MG63 (cell line): ENCODE measurements at regions not wholly inside any gene's neighbourhood (a gene's known extent, or its start where the extent isn't known, plus 50 kb on each side); places are given as distances from the start of the nearest gene placed in this dataset.

Experiments
- DNase-seq: peaks from one replicate; pipeline ENCODE4 v3.0.0-alpha.2; 2020
- H3K27me3 ChIP-seq: fragments of 250-450 bp; sonication (Bioruptor Pico); 2 replicates; pipeline ENCODE4 v1.5.1; 2020; ENCODE audit warnings: mild to moderate bottlenecking, moderate library complexity
- H3K36me3 ChIP-seq: fragments of 250-450 bp; sonication (Bioruptor Pico); 2 replicates; pipeline ENCODE4 v1.5.1; 2020; ENCODE audit warnings: mild to moderate bottlenecking, moderate library complexity
- H3K4me3 ChIP-seq: fragments of 250-450 bp; sonication (Bioruptor Pico); 2 replicates; pipeline ENCODE4 v1.5.1; 2020; ENCODE audit warnings: mild to moderate bottlenecking, moderate library complexity
- H3K9me3 ChIP-seq: fragments of 250-450 bp; sonication (Bioruptor Pico); 2 replicates; pipeline ENCODE4 v1.5.1; 2020; ENCODE audit warnings: mild to moderate bottlenecking, moderate library complexity

DNA sequence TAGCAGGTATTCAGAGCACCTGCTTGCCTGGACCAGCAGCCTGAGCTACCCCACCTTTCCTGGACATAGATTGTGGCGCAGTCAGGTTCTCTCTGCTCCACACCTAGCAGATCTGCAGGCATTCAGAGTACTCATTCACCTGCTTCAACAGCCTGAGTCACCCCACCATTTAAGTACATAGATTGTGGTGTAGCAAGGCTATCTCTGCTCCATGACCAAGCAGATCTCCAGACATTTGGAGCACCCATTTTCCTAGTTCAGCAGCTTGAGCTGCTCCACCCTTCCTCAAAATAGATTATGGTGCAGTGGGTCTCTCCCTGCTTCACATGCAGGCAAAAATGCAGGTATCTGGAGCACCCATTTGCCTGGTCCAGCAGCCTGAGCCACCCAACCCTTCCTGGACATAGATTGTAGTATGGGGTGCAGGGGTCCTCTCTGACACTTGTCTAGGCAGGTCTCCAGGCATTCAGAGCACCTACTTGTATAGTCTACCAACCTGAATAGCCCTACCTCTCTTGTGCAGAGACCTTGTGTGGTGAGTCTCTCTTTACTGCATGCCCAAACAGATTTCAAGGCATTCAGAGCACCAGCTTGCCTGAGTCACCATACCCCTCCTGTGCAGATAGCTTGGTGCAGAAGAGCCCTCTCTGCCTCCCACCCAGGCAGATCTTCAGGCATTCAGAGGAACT lies 466.0 kb upstream of the THBS1 start:
- H3K4me3 ChIP-seq, result no peak overlapping the region
- DNase-seq, result no peak
- H3K9me3 ChIP-seq, result peaks cover 20% of the 10 kb centered on the region
- no peaks in the 10 kb centered on the region for H3K36me3 ChIP-seq
- no peaks in the 10 kb centered on the region for H3K27me3 ChIP-seq

DNA sequence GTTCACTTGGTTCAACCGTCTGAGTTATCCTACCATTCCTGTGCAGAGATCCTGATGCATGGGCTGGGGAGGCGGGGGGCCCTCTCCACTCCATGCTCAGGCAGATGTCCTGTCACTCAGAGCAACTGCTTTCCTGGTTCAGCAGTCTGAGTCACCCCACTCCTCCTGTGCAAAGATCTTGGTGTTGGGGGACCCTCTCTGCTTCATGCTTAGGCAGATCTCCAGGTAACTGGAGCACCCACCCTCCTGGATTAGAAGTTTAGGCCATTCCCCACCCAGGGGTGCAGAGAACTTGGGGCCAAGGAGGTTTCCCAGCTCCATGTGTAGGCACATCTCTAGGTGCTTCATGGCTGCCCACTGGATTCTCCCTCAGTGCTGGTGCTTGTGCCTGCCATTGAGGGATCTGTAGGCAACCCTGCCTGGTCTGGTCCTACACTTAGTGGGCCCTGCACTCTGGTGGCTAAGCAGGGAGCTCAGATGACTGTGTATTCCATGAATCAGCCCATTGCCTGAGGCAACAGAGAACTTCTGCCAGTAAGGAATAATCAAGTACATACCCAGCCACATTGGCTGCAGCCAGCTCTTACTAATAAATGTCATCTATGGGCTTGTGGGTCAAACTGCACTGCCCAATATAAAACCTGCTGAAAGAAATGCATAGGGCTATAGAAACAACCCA lies 465.4 kb upstream of the THBS1 start:
- no peak for DNase-seq
- Histone ChIP-seq H3K9me3 (peaks cover 22% of the 10 kb centered on the region), H3K4me3 (no peak overlapping the region), H3K36me3 (no peaks in the 10 kb centered on the region), H3K27me3 (no peaks in the 10 kb centered on the region)

DNA sequence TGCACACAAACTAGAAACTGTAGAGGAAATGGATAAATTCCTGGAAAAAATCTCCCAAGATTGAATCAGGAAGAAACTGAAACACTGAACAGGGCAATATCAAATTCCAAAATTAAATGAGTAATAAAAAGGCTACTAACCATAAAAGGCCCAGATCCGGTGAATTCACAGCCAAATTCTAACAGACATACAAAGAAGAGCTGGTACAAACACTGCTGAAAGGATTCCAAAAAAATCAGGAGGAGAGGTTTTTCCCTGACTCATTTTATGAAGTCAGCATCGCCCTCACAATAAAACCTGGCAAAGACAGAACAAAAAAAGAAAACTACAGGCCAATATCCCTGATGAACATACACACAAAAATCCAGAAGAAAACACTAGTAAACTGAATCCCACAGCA lies 462.4 kb upstream of the THBS1 start:
- Histone ChIP-seq H3K9me3 (peaks cover 24% of the 10 kb centered on the region), H3K4me3 (no peak overlapping the region), H3K27me3 (no peaks in the 10 kb centered on the region), H3K36me3 (no peaks in the 10 kb centered on the region)
- peak; percentile 48 for DNase-seq

DNA sequence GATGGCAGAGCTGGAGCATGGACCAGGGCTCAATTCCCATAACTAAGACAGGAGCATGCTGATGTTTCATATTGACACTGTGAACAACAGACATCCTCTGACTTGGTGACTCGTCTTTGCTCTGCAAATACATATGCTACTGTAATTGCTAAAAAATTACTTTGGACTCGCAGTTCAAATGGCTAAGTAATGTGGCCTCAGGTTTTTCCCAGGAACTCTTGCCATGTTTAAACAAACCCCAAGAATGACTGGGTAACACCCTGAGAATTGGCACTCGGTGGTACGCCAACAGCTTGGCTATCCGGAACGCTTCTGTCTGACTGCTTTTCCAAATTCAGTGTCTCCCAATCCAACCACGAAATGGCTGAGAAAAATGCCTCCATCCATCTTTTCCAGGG lies 456.7 kb upstream of the THBS1 start:
- Histone ChIP-seq H3K4me3 (no peak overlapping the region), H3K27me3 (no peaks in the 10 kb centered on the region), H3K9me3 (peaks cover 4% of the 10 kb centered on the region; the same call in 1 of the 2 replicates), H3K36me3 (no peaks in the 10 kb centered on the region)
- DNase-seq, result peak; percentile 63

DNA sequence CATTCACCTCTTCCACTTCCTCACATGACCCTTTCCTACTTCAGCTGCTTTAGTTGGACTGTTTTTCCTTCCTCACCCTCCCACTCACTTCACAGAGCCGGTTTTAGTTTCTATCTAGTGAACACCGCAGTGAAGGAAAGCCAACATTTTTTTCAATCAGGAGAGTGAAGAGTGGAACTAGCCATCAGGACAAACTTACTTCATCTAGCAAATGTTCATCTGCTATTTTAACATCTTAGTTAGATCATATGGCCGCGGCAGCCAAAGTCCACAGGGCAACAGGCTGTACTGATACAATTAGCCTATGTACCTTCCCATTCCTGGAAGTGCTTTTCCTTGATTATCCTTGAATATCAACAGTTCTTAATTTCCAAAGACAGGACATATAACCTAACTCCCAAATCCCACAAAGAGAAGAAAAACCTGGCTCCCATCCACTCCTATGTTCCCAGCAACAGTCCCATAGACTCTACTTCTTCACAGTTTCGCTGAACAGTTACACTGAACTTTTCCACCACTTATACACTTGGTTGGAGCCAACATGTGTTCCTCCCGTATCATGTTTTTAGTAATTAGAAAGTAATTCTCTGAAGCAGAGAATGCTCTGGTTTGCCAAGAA lies 456.2 kb upstream of the THBS1 start:
- no peaks in the 10 kb centered on the region for H3K27me3 ChIP-seq
- no peaks in the 10 kb centered on the region for H3K36me3 ChIP-seq
- H3K9me3 ChIP-seq, result peaks cover 4% of the 10 kb centered on the region; the same call in 1 of the 2 replicates
- H3K4me3 ChIP-seq, result no peak overlapping the region
- DNase-seq, result no peak

DNA sequence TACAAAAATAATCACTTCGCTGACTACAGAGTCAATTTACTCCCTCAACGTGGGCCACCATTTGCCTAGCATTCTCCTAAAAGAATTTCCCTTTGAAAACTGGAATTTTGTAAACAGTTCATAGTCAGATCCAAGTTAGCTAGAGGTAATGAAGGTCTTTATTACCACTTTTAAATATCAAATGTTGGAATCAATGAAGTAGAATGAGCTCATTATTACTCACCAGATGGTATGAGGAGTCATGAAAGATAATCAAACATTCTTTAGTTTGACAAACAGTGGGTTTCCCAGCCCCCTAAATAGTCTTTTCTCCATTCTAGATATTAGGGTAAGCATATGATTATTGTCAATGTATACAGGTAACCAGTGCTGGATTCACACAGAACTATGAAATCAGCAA lies 455.7 kb upstream of the THBS1 start:
- no peak for DNase-seq
- Histone ChIP-seq H3K9me3 (peaks cover 4% of the 10 kb centered on the region; the same call in 1 of the 2 replicates), H3K36me3 (no peaks in the 10 kb centered on the region), H3K4me3 (no peak overlapping the region), H3K27me3 (no peaks in the 10 kb centered on the region)

DNA sequence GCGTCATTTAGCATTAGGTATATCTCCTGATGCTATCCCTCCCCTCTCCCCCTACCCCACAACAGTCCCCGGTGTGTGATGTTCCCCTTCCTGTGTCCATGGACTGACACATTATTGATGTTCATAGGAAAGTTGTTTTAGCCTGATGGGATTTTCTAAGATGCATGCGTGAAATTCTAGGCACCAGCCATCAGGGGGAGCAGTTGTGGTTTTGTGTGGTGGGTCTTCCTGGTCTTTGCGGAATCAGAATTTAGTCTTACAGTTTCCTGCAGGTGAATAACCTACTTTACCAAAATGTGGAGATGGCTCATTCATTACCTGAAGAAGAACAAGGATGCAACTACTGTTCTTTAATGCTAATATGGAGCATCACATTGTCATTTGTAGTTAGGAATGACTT lies 455.0 kb upstream of the THBS1 start:
- DNase-seq, result no peak
- Histone ChIP-seq H3K4me3 (no peak overlapping the region), H3K36me3 (no peaks in the 10 kb centered on the region)

DNA sequence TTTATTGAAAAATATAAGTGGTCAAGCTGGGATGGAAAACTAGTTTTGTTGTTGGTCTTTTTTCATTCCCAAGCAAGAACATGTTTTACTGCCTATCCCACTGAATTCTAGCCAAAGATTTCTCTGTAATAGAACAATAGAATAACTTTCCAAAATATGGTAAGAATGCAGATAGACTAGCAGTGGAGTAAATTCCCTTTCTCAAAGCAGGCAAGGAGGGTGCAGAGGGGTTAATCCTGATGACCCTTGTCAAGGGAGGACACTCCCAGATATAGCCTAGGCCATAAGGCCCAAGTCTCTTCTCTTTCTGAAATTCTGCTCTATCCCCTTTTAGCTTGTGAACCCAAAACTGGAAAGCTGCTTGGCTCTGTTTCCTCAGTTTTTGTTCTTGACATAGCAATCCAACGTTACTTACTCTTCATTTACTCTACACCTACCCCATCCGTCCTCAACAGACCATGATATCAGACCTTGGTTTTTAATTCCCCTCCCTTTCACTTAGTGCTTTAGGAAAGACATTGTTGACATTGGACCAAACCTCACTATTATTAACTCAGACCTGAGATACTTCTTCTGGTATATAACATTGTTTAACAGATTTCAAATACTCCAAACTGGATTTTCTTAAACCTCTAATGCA lies 453.6 kb upstream of the THBS1 start:
- DNase-seq, result peak; percentile 32
- Histone ChIP-seq H3K36me3 (no peaks in the 10 kb centered on the region), H3K4me3 (no peak overlapping the region), H3K9me3 (no peaks in the 10 kb centered on the region), H3K27me3 (no peaks in the 10 kb centered on the region)

More for the DNA sequence above, 455.0 kb upstream of the THBS1 start:
- no peaks in the 10 kb centered on the region for H3K9me3 ChIP-seq
- H3K27me3 ChIP-seq, result no peaks in the 10 kb centered on the region

DNA sequence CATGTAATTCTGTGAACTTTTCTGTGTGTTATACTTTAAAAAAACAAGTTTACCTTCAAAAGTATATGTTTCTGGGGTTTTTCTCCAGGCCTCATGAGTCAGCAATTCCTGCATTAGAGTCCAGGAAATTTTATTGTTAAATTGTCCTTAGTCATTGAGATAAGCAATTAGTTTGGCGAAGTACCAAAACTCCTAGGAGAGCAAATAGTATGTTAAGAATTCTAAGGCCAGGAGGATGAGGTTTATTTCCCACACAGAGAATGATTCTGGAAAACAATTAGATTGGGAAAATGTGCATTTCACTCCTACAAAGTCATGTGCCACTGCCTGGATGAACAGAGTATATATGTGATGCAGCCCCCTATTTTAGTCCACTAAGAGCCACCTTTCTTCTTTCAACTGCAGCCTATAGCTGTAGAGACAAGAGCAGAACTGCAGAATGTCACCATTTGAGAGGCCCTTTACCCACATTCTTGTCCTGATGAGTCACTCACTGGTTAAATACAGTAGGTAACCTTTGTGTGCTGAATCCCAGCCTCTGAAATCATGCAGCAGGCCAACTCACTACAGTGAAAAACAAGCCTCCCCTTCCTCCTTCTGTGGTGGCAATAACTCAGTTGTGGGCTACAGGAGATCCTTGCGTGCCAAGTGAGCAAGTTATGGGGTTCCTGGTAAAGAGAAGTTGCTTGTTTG lies 452.8 kb upstream of the THBS1 start:
- peak; percentile 70 for DNase-seq
- Histone ChIP-seq H3K9me3 (no peaks in the 10 kb centered on the region), H3K27me3 (no peaks in the 10 kb centered on the region), H3K4me3 (no peak overlapping the region), H3K36me3 (no peaks in the 10 kb centered on the region)

DNA sequence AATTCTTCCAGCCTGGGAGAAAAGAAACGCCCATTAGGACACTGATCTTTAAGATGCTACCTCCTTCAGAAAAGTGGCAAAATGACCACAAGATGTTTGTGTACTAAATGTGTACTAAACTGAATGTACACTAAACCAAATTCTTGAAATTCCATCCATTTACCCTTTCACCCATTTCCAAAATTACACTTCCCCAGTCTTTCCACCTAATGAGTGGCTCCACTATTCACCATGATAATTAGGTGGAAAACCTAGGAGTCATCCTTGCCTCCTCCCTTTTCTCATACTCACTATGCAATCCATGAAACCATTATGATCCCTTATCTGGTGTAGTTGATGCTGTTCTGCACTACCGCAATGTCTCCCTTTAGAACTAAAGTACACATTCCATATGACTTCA lies 452.1 kb upstream of the THBS1 start:
- Histone ChIP-seq H3K4me3 (no peak overlapping the region), H3K36me3 (no peaks in the 10 kb centered on the region), H3K27me3 (no peaks in the 10 kb centered on the region), H3K9me3 (no peaks in the 10 kb centered on the region)
- DNase-seq, result no peak

DNA sequence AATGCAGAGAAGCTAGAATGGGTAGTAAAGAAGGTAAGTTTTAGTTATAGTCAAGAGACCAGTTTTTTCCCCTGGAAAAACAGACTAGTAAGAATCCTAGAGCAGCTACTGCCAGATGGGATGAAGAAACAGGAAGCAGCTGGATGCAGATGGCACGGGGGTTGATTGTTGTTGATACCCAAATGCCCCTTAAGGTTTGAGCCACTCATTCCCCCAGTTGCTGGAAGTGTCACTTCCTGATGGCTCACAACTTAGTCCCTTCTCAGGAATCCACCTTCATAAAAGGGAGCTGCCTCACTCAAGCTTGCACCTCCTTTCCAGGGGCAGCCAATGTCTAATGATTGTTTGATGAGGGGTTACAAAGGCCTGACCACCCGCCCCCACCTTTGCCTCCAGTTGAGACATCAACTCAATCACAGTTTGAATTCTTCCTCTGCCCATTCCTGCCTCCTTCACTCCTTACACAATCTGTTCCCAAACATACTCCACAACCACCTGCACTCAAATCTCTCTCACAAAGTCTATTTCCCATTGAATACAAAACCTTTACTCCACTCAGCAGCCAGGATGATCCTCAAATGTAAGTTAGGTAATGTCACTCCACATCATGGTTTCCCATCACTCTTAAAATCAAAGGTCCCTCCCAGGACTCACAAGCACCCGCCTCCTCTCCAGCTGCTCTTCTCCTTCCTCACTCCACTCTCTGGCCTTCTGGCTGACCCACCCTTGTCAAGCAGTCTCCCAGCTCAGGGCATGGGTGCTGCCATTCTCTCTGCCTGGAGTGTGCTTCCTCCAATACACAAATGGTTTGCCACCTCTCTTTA lies 450.1 kb upstream of the THBS1 start:
- H3K9me3 ChIP-seq, result no peaks in the 10 kb centered on the region
- DNase-seq, result no peak
- no peaks in the 10 kb centered on the region for H3K27me3 ChIP-seq
- no peaks in the 10 kb centered on the region for H3K36me3 ChIP-seq
- no peak overlapping the region for H3K4me3 ChIP-seq

DNA sequence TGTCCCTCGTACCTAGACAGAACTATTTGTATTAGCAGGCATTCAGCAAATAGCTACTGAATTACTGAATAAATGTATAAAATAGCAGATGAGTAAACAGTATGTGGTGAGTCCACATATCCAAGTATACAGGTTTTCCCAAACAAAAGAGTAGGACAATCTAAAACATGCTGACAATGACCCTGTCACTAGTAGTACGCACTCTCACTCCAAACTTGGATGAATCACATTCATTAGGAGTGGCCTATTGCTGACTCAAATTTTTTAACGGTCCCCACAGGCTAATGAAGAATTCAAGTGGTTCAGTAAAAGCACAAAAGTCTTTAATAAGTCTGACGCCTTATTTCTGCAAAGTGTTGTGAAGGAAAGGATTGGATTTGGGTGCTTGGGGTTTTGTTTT lies 449.3 kb upstream of the THBS1 start:
- H3K9me3 ChIP-seq, result no peaks in the 10 kb centered on the region
- H3K36me3 ChIP-seq, result no peaks in the 10 kb centered on the region
- no peak overlapping the region for H3K4me3 ChIP-seq
- H3K27me3 ChIP-seq, result no peaks in the 10 kb centered on the region
- no peak for DNase-seq

DNA sequence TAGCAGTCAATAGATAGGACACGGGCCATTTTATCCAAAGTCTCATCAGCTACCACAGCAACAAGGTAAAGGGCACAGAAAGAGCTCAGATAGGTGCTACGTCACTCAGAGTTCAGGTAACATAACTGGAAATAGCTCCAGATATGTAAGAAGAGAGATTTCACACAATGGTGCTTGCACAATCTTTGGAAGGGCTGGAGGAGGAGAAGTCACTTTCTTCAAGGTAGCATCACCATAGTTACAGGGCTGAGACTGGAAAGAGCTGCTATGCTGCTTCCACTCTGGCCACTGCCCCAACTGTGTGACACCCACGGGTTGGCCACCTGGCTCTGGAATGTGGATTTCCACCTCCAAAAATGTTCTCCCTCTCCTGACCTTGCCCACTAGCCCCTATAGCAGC lies 448.8 kb upstream of the THBS1 start:
- DNase-seq, result no peak
- Histone ChIP-seq H3K9me3 (no peaks in the 10 kb centered on the region), H3K27me3 (no peaks in the 10 kb centered on the region)

DNA sequence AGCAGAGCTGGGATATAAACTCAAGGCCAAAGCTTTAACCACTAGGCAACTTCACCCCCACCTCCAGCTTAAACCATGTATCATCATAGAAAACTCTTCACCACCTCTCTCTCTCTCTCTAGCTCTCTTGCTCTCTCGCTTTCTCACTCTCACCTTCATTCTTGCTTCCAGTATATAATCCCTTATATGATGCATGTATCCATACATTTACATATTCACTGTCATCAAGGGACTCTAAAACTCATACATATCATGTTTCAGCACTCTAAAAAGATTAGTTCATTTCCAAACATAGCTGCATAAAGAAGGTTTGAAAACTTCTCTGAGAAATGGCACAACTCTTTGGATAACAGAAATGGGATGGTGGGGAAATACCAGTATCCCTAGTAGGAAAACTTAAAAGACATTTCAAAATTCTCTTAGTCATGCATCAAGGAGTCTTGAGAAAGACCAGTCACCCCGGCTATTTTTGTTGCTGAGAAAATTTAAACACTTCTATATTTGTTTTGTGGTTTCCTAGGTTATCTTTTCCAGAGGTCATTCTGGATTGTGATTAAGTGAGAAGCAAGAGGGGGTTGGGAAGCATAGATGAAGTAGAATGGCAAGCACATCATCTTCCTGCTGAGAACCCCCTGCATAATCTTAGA lies 447.8 kb upstream of the THBS1 start:
- no peaks in the 10 kb centered on the region for H3K27me3 ChIP-seq
- DNase-seq, result no peak

More for the DNA sequence above, 448.8 kb upstream of the THBS1 start:
- H3K36me3 ChIP-seq, result no peaks in the 10 kb centered on the region
- no peak overlapping the region for H3K4me3 ChIP-seq

DNA sequence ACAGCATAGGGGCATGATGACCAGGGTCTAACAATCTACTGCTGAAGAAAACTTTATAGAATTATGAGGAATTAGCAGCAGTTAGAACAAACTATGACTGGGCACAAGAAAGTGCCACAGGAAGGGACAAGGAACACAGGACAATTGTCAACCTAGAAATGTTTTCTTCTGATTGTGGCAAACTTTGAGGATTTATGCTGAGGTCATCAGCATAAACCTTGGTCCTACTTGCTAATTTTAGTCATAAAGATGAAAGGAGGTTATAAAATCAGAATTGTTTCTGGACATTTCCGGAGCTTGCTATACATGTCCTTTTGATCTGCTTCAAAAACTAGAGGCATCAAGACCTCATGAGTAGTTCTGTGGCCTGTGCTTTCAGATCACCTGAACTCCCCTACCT lies 446.6 kb upstream of the THBS1 start:
- H3K4me3 ChIP-seq, result no peak overlapping the region
- no peaks in the 10 kb centered on the region for H3K36me3 ChIP-seq
- H3K27me3 ChIP-seq, result no peaks in the 10 kb centered on the region
- H3K9me3 ChIP-seq, result no peaks in the 10 kb centered on the region
- no peak for DNase-seq

More for the DNA sequence above, 447.8 kb upstream of the THBS1 start:
- Histone ChIP-seq H3K36me3 (no peaks in the 10 kb centered on the region), H3K9me3 (no peaks in the 10 kb centered on the region), H3K4me3 (no peak overlapping the region)

DNA sequence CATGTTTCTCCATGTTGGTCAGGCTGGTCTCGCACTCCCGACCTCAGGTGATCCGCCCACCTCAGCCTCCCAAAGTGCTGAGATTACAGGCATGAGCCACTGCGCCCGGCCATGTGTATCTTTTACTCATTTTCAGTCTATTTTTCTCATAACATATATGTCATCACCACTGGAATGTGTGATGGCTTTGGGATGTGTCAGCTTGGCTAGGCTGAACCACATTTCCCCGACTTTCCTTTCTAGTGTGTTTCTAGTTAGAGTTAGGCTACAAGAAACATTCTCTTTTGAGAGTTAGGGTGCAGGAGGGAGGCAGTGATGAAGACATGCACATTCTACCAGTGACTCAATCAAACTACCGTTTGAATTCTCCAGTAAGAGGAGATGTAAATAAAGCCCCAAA lies 444.9 kb upstream of the THBS1 start:
- Histone ChIP-seq H3K9me3 (no peaks in the 10 kb centered on the region), H3K4me3 (no peak overlapping the region), H3K36me3 (no peaks in the 10 kb centered on the region), H3K27me3 (no peaks in the 10 kb centered on the region)
- peak; percentile 21 for DNase-seq
